NCI-H1092 treated with DMSO at 0.1 percent for 48 hours (cell line): ENCODE measurements at regions not wholly inside any gene's neighbourhood (a gene's known extent, or its start where the extent isn't known, plus 50 kb on each side); places are given as distances from the start of the nearest gene placed in this dataset.

ENCODE experiments used
- DNase-seq: peaks from one replicate; lab custom pipeline; 2025; lab: John Stamatoyannopoulos, UW

DNA sequence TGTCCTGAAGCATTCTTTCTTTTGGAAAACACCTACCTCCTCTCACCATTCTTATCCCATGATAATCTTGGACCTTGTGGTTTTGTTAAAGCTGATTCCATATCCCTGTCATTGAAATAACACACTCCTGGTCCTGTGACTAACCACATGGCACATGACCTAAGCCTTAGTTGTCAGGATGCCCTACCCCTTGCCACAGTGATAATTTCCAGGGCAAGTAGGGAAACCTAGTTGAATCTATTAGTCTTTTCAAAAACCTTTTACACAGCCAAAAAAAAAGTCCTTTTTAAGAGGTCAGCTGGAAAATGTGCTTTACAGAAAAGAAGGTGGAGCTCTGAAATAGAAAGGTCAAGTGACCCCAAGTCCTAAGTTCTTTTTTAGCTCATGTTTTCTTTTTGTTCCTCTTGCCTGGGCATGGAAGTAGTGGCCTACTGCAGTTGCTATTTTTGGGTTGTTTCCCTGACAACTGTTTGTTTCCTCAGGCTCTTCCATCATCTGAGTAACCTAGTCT, 608.4 kb downstream of the LRFN5 start:
- DNase-seq: no peak

GRCh38 chr14:42200957-42201356, 594.3 kb downstream of the LRFN5 start:
- no peak for DNase-seq

DNA sequence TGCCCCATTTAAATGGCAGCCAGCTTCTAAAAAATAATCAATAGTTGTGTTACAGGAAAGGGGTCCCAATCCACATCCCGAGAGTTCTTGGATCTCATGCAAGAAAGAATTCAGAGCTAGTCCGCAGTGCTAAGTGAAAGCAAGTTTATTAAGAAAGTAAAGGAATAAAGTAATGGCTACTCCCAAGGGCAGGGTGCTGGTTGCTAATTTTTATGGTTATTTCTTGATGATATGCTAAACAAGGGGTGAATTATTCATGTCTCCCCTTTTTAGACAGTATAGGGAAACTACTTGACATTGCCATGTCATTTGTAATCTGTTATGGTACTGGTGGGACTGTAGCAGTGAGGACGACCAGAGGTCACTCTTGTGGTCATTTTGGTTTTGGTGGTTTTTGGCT, 591.3 kb downstream of the LRFN5 start:
- DNase-seq: no peak

DNA sequence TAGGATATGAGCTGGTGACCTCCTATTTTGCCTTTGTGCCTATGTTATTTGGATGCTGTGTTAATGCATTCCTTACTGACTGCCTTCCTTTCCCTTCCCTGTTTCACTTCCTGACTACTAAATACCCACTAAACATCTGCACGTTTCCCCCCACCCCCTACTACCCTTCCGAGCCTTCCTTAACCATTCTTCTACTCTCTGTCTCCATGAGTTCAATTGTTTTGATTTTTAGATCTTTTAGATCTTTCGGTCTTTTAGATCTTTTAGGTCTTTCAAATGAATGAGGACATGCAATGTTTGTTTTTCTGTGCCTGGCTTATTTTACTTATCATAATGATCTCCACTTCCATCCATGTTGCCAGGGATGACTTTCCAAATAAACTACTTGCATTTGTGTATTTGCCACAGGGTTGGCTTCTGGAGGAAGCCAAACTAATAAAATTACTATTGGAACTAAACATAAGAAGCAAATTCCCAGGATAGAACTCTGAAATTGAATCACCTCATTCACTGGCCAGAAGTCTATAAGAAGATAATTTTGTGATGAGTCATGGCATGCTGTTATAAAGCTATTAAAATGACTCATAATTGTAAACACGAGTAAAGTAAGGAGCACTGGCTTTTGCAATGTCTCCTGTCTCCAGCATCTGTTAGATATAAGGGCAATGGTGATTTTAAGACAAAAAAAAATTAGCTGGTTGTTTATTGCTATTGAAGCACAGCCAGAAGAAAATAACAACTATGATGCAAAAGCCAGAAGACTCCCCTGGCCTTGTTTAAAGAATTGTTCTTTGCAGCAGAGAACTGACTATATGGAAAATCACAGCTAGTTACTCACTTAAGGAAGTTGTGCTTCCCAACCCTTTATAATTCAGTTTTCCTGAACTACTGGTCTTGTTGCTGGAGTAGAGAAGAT, 586.3 kb downstream of the LRFN5 start:
- no peak for DNase-seq

- DNase-seq: no peak
These were observed 584.1 kb downstream of the LRFN5 start for GRCh38 chr14:42190744-42191143.

GRCh38 chr14:42187846-42188245, 581.2 kb downstream of the LRFN5 start:
- no peak for DNase-seq

GRCh38 chr14:42185718-42186117, 579.0 kb downstream of the LRFN5 start:
- no peak for DNase-seq

DNA sequence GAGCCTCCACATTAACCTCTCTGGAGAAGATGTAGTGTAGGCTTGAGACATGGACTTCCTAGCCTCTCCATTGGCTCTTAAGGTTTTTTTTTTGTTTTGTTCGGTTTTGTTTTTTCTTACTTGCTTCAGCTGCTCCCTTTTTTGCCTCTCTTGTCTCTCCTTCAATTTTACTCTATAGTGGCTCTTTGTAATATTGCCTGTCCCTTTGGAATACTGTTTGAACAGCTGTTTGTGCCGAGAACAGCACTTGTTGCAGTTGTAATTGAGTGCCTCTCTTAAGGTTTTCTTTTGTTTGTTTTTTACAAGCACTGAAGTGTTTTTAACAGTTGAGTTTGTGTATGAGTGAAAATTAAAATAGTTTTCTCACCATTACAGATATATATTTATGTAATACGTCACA, 567.7 kb downstream of the LRFN5 start:
- DNase-seq: peak; percentile 96

- no peak for DNase-seq
These were observed 566.5 kb downstream of the LRFN5 start for GRCh38 chr14:42173206-42173605.

DNA sequence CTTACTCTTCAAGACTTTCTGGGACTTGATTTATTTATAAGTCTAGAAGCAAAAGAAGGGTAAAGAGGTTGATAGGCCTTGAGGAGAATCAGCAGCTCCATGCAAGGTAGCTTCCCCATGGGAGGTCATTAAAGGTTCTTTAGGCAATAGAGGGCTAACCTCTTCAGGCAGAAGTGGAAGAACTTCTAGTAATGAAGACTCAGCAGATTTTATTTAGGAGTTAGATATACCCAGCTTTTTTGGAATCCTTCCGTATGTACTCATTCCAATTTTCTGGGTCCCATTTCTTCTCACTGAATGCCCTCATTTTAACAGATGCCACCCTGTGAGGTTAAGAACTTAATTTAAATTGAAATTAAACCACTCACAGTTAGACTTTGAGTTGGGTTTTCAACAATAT, 565.6 kb downstream of the LRFN5 start:
- DNase-seq: no peak

- no peak for DNase-seq
These were observed 556.5 kb downstream of the LRFN5 start for GRCh38 chr14:42163136-42163535.

GRCh38 chr14:42159138-42159537, 552.5 kb downstream of the LRFN5 start:
- no peak for DNase-seq

- DNase-seq: no peak
These were observed 543.1 kb downstream of the LRFN5 start for GRCh38 chr14:42149609-42150261.

- no peak for DNase-seq
These were observed 539.1 kb downstream of the LRFN5 start for GRCh38 chr14:42145766-42146165.

- no peak for DNase-seq
These were observed 536.4 kb downstream of the LRFN5 start for GRCh38 chr14:42143114-42143513.

- DNase-seq: no peak
These were observed 534.7 kb downstream of the LRFN5 start for GRCh38 chr14:42141328-42141727.

DNA sequence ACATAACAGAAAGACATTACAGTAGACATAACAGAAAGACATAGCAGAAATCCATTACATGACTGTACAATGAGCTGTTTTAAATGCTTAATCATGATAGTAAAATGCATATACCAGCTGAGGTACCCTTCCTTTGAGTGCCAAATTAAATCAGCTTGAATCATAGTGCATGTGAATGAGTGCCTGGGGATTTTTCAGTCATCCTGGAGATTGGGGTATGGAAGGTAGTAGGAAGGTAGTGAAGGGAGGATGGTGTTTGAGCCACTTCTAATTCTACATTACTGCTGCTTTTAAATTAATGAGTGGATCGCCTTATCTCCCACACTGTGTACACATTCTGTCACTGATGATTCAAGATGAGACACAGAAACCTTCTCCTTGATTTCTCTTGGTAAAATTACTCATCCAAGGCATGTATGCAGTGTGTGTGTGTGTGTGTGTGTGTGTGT, 534.2 kb downstream of the LRFN5 start:
- no peak for DNase-seq

DNA sequence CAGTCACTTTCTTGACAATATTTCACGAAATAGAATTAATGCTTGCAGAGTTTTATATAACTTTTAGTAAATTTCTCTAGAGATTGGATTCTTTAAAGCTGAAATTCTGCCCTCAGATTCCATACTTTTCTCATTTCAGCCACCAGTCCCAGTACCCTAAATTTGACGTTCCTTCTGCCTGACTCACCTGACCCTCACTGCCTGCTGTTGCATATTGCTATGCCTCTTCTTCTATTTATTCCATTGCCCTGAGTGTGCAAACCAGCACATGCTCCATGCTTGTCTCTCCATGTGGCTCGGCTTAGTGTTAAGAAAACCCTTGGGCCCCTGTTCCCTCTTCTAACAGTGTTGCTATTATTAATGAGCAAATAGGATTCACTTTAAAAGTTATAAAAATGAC, 533.3 kb downstream of the LRFN5 start:
- DNase-seq: no peak

DNA sequence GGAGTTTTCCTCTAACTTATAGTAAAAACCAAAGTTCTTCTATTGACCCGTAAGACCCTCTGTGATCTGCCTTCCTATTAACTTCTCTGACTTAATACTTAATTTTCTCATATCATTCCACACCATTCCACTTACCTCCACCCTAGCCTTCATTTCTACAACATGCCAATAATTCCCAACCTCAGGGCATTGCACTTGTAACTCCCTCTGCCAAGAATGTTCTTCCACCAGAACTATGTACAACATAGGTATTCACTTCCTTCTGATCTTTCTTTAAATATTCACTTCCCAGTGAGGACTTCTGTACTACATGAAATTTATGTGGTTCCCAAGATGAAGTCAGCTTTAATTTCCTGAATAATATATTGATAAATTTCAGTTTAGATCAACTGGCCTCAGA, 531.7 kb downstream of the LRFN5 start:
- no peak for DNase-seq

GRCh38 chr14:42130815-42131214, 524.1 kb downstream of the LRFN5 start:
- DNase-seq: no peak

DNA sequence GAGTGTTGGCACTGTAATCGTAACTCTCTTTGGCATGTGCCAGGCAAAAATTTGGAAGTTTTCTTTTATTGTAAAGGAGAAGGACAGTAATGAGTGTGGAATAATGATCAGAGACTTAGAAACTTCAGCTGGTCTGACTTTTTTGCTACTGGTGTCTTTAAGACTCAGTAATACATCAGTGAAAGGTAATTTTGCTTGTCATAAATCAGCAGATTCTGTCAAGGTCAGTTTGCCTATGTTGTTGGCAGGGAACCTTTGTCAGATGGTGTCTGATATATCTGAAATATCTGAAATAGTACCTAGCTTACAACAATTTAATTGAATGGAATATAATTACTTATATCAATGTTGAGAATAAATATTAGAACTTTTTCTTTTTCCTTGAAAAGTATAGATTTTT, 516.9 kb downstream of the LRFN5 start:
- DNase-seq: no peak

- no peak for DNase-seq
These were observed 506.8 kb downstream of the LRFN5 start for GRCh38 chr14:42113358-42114069.

- no peak for DNase-seq
These were observed 505.4 kb downstream of the LRFN5 start for GRCh38 chr14:42112108-42112507.
